KBM-7 (cell line): ENCODE measurements at regions not wholly inside any gene's neighbourhood (a gene's known extent, or its start where the extent isn't known, plus 50 kb on each side); places are given as distances from the start of the nearest gene placed in this dataset.

Source experiments
- DNase-seq: peaks from one replicate; pipeline ENCODE4 v3.0.0-alpha.2; 2015
- in situ Hi-C: fragments of 300-500 bp; cut with MboI; formaldehyde crosslinking; loops from 2 replicates; pipeline ENCODE4 v1.14.3; 2020; ENCODE audit warnings: low sequenced_read_pairs, low pct_unique_long_range_greater_than_20kb, mixed read lengths

DNA sequence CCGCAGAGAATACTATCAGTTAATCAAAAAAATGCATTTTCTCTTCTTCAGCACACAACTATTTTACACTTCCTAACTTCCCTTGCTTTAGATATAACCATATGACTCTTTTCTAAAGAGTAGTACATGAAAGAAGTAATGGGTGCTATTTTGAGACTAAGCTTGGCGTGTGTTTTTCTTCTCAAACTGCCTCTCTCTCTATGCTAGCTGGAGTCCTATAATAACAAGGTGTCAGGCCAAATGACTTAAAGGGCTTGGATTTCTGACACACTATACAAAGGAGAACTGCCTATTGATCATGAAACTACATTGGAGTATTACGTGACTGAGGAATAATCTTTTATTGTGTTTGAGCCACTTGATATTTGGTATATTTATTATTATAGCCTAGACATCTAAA is 1330.1 kb upstream of the SPRY2 start:
- DNase-seq, result no peak
- in situ Hi-C loops, result no loop called here

DNA sequence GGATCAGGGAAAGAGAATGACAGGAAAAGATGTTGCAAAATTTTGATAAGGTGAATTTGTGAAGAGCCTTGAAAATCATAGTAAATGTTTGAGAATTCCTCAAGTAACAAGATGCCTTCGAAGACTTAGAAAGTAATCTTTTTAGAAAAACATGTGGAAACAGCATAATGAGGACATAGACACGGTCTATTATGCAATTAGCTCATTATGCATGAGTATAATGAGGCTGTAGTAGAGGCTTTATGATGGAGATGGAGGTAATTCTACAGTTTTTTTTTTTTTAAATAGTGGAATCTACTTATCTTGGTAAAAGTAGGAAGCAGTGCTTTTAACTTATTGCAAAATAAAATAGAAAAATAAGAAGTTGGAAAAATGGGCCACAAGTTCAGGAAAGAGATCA is 1329.1 kb upstream of the SPRY2 start:
- no peak for DNase-seq
- in situ Hi-C loops, result no loop called here

DNA sequence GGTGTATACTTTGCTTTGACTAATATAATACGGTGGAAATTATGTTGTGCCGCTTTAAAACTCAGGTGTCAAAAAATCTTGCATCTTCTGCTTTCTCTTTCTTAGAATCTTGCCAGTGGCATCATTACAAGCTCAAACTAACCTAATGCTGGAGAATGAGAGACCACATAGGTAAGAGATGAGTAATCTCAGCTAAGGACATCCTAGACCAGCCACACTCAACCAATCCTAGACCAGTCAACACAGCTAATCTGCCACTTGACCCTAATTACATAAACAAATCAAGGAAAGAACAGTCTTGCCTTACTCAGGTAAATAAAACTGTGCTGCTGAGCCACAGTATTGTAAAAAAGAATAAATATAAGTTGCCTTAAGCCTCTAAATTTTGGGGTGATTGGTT is 1323.9 kb upstream of the SPRY2 start:
- DNase-seq, result no peak
- in situ Hi-C loops, result no loop called here

DNA sequence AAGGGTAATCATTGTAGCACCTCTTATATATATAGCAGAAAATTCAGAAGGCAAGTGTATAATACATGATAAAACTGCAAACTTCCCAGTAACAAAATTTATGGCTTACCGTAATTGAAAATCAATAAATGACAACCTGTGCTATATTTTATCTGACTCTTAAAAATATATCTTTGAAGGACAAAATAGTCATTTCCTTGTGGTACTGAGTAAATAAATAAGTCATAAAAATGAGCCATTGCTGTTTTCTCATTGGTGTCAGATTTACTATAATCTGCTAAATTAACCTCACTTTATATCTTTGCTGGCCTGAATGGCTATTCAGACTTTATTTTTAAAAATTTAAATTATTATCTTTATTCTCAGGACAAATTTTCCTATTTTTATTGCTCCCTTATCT is 1319.1 kb upstream of the SPRY2 start:
- no peak for DNase-seq

DNA sequence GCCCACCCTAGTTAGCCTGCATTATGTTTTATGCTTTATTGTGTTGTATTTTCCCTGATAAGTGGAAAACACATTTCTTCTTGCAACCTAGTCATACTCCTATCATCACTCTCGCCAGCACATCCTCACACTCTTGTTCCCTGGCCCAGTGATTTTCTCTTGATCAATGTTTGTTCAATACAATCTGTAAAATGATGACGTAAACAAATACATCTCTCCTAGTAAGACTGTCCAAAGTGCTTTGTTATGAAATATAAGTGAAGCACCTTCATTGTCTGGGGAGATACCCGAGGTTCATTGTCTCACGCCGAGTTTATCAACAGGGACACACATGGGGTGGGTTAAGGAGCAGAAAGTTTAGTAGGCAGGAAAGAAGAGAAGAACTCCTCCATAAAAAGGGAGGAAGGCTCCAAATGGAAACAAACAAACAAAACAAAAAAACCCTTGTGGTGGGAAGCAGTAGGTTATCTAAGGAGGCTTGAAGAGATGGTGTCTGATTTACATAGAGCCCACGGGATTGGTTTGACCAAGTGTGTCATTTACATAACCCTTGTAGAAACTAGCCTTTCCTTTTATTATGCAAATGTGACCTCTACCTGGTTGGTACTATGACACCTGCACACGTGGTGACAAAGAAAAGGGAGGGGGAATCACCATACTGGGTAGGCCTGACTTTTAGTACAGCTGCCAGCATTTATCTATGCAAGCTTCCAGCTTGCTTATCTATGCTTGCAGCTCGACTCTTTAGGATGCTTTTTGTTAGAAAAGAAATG is 1317.9 kb upstream of the SPRY2 start:
- in situ Hi-C loops, result no loop called here
- no peak for DNase-seq

More for the DNA sequence above, 1319.1 kb upstream of the SPRY2 start:
- in situ Hi-C loops, result no loop called here

DNA sequence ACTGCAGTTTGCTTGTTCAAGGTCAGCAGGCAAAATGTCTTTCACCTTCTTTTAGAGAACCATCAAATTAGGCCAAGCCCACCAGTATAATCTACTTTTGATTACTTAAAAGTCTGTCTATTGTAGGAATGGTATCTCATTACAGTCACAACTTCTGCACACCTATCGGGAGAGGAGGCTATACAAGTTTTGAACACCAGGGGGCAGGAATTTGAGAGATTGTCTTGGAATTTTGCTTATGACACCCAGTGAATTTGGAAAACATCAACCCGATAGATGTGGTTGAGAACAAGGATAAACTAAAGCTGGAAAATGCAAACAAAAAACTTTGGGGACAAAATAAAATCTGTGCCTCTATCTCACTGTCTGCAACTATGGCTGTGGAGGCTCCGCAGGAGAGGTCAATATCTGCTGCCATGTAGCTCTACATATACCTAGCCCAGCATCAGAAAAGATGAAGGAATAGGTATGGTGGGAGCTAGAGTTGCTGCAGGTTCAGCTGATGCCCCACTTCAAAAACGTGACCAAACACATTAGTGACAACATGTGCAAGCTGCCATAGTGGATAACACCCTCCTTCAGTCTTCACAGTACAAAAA is 1299.2 kb upstream of the SPRY2 start:
- in situ Hi-C loops, result no loop called here
- peak; percentile 32 for DNase-seq

DNA sequence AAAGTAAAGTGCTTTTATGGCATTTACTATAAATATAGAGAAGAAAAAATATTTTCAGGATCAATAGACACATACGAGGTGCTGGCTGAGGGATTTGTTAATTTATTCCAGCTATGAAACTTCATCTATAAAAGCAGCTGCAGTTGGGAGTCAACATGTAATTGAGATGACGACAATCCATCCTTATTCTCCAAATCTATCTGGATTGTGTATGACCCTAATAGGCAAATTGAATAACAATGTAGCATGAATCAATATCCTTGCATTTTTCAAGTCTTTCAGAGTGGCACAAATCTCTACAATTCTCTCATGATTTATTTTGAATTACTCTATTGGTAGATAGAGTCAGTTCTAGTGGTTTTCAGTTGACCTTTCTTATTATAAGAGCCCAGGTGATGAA is 1296.5 kb upstream of the SPRY2 start:
- in situ Hi-C loops, result no loop called here
- no peak for DNase-seq

DNA sequence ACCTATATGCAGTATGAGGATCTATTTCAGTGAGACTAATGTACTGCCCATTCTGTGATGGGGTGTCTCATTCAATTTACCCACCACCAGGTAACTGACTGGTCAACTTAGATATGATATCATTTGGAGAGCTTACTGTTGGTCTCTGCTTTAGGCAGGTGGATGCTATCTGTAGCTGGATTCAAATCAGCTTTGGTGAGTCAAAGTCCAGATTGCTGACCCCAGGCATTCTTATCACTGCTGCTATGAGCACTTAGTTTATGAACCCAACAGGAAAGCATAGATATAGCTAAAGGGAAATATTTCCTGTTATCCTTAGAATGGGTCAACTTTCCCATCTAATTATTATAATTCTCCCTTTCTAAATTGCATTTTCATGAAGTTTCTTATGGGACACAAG is 1295.2 kb upstream of the SPRY2 start:
- in situ Hi-C loops, result no loop called here

DNA sequence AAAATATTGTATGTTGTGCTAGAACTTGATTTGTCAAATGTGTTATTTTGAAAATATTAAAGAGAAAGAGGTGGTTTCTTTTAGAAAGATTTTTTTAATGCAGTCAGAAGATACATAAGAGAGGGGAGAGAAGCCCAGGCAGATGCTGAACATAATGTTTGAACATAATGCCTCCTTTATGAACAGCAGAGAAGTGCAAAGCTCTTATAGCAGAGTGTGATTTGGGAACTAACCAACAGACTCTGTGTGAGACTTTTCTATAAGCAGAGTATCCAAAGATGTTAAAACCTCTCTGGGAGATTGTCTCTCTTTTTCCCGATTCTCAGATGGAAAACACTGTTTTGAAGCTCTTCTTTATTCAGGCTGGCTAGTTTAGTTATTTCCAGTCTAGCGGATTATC is 1274.1 kb upstream of the SPRY2 start:
- no peak for DNase-seq
- in situ Hi-C loops, result no loop called here

More for the DNA sequence above, 1295.2 kb upstream of the SPRY2 start:
- DNase-seq, result no peak

DNA sequence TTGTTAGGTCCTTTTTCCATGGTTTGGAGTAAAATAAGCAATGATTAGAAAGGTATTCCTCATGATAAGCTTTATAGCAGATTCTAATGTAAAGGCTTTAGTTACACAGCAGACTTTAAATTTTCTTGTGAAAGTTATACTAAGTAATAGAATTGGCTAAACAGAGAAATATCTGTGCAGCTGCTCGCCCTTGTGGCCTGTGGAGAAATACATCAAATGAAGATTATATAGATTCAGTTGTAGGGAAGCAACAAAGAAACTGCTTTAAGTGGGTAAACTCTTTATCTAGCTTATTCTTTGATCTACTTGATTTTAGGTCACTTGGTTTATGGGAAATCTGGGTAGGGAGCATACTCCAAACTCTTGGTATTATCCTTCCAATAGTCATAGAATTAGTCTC is 1269.7 kb upstream of the SPRY2 start:
- no peak for DNase-seq
- in situ Hi-C loops, result no loop called here

DNA sequence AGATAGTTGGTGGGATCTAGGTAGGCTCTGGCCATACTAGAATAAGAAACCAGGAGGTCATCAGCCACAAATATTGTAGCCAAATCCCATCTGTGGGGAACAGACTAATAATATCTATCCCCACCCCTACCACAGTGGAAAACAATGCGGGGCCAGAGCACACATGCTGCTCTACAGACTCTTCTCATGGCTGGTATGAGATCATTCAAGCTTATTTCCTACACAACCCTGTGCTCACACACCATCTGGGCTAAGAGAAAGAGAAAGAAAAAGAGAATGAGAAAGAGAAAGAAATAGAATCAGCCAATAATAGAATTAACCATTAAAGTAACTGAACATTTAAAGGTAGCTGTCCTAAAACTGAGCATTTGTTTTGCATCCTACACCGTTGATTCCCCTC is 1268.4 kb upstream of the SPRY2 start:
- in situ Hi-C loops, result no loop called here
- DNase-seq, result no peak

DNA sequence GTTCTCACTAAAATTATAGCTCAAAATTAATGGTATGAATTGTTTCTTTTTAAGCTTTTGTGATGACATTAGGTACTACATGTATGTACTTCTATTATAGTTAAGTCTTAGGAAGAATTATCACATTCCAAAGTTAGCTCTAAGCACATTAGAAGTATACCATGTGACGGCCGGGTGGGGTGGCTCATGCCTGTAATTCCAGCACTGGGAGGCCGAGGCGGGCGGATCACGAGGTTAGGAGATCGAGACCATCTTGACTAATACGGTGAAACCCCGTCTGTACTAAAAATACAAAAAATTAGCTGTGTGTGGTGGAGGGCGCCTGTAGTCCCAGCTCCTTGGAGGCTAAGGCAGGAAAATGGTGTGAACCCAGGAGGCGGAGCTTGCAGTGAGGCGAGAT is 1265.1 kb upstream of the SPRY2 start:
- no peak for DNase-seq
- in situ Hi-C loops, result no loop called here

DNA sequence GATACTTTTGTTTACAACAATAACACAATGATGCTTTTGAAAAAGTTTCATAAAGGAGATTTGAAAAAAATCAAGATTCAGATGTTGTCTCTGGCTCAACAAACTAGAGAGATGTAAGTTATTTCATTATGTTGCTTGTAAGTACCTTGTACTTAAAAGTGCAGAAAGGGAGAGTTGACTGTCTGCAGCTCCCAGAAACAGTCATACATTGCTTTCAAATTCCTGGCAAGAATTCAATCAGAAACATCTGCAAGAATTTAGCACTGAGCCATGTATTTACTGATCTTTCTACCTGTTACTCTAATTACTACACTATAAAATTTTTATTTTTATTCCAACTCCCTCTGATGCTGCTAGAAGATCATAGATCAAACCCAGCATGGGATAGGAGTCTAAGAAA is 1261.3 kb upstream of the SPRY2 start:
- in situ Hi-C loops, result no loop called here
- DNase-seq, result no peak

DNA sequence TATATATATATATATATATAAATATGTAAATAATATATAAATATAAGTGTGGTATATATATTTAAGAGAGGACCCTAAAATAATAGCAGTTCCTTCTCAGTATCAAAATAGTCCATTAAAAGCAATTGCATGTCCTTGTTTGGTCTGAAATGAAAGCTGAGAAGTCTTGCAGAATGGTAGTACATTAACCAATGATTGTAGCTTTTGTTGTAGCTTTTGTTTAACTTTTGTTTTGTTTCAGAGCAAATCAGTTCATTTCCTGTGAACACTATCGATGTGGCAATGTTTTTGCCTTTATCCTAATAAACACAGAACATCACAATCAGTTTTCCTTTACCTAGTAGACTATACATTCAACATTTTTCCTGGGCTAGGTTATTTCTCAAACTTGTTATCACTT is 1256.2 kb upstream of the SPRY2 start:
- no peak for DNase-seq
- in situ Hi-C loops, result no loop called here

DNA sequence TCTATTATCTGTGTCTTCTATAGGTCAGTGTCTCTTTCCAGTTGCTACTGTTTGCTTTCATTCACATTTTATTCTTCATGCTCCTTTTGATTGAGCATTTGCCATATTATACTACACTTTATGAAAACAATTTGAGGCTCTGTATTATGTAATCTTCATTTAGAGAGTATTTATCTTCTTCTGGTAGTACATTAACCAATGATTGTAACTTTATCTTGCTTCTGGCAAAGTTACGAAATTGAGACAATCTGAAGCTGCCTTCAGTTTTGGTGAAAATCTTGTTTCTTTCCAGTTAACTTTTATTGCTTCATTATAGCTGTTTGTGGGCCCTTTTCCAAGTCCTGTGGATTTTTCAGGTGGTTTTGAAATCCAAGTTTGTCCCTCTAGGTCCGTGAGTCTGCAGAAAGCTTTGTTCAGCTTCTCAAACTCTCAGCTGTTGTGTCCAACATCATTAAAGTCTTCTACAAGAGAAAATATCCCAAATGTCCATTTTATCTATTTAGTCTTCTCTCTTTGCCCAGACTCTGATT is 1255.4 kb upstream of the SPRY2 start:
- no peak for DNase-seq
- in situ Hi-C loops, result no loop called here

DNA sequence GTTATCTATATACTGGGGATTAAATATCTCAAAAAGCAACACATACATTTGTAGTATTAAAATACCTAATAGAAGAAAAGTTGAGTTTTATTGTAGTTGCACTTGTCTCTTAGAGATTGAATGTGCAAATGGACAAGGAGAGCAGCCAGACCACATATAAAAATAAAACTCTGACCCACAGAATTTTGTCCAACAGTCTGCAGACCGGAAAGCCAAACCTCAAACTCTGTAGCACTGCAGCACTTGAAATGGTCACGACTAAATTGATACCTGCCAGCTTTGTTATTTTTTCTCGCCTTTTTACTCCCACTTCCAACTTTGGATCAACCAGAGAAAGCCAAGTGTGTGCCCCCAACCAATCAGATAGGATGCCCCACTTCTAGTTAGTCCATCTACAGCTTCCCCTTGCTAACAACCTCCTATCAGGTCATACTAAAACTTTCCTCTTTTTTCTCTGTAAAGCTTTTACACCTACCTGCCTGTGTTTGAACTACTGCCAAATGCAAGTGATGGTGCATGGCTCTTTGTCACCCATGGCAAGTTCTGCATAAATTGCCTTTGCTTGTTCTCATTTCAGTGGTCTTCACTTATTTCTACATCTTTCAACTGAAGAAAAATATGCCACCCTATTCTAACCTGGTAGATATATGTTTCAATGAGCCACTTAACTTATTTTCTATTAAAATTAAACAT is 1250.7 kb upstream of the SPRY2 start:
- in situ Hi-C loops, result no loop called here
- DNase-seq, result no peak

DNA sequence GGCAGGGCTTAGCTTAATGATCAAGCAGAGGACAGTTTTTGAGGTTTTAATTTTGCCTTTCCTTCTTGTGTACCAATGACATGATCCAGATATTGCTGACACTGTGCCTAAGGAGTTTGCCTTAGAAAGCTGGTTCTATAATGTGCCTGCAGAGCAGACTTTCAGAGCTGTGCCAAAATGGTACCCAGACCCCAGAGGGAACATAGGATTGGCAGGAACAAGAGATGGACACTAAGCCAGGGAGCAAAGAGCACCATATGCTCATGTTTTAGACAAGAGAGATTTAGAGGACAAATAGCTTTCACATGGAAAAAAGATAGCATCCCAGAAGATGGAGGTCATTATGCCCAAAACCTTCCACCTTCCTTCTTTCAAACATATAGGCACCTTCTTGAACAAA is 1241.5 kb upstream of the SPRY2 start:
- in situ Hi-C loops, result no loop called here
- DNase-seq, result no peak

DNA sequence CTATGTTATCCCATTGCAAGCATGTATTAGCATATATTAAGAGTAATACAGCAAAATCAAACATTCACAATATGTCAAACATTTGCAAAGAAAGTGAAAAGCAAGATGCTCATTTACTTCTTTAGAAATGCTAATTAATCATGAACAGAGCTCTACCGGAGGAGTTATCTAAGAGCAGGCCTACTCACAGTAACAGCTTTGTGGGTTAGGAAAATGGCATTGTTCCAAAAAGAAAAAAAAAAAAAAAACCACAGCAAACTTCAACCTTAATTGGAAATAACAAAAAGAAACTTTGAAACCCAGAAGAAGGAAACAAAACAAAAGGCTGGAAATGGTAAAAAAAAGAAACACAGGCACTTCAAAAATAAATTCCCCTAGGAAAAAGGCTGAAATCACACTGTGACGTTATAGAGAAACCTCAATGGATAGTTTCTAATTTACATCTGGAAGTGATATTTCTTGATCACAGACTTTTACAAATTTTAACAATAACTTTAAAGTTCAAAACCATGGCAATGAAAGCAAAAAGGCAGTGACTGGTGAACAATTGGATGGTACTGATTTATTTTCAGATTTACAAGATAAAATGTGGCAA is 1236.8 kb upstream of the SPRY2 start:
- DNase-seq, result no peak
- in situ Hi-C loops, result no loop called here

DNA sequence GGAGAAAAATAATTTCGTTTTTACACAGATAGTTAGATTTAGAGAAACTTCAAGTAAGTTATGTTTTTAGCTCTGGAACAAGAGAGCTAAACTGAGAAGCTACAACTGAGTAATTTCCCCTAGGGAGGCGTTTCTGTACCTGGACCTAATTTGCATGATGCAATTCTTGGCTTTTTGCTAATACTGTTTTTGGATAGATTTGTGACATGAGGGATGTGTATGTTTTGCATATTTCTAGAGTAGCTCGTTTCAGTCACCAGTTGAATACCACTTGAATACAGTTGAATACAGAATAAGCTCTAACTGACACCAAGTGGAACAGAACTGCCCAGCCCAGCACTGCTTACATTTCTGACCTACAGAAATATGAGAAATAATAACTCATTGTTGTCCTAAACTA is 1227.9 kb upstream of the SPRY2 start:
- in situ Hi-C loops, result no loop called here
- DNase-seq, result no peak

DNA sequence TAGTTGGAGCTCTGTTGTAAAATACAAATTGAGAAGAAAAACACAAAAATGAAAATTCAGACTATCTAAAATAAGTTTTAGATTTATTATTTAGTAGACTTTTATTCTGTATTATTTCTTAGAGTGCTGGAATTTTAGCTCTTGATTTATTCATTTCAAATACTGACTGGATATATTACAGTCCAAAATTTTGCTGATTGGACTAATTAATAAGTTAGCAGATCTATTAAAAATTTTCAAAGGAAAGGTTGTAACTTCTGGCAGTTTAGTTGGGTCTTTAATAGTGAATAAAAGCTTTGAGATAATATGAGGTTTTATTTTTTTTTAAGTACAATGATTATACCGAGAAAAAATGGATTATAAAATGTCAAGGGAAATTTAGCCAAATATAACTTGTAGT is 1224.9 kb upstream of the SPRY2 start:
- DNase-seq, result no peak
- in situ Hi-C loops, result no loop called here
